A549 (cell line): ENCODE measurements at regions not wholly inside any gene's neighbourhood (a gene's known extent, or its start where the extent isn't known, plus 50 kb on each side); places are given as distances from the start of the nearest gene placed in this dataset.

Source experiments
- ATAC-seq, 2 experiments: fragments of 200-7000 bp in 1 of 2; fragments of >200 bp in 1 of 2; cut with Nextera tagmentation in 1 of 2; cut with Tn5 transposase in 1 of 2; 3 replicates each; pipeline versions ENCODE4 v1.8.0 to v1.9.1; 2018 to 2020; ENCODE audit warnings: mild to moderate bottlenecking in 1 of 2, moderate library complexity in 1 of 2
- CTCF ChIA-PET: fragments of 300-600 bp; sonication (Branson Sonifier 250); formaldehyde crosslinking; extraction: SDS; loops from one replicate; lab custom pipeline; 2021; ENCODE audit warnings: antibody characterized with exemption, inconsistent platforms; lab: Yijun Ruan, JAX
- POLR2A ChIA-PET: fragments of 350-600 bp; formaldehyde crosslinking; extraction: SDS; loops from one replicate; lab custom pipeline; 2021; ENCODE audit warnings: antibody characterized with exemption, inconsistent platforms; lab: Yijun Ruan, JAX
- DNase-seq, 2 experiments: peaks; one replicate each; pipeline versions ENCODE4 v3.0.0 to v3.0.0-alpha.2; 2011 to 2016; ENCODE audit warnings: low read depth in 1 of 2, low spot score in 1 of 2
- FAIRE-seq: peaks from 2 replicates; lab custom pipeline; 2011; peaks lifted over from hg19 to GRCh38; lab: Jason Lieb, UNC
- H3K27ac ChIP-seq, 2 experiments: fragments of >200 bp; sonication (Bioruptor Twin); formaldehyde crosslinking; 3 replicates each; pipeline ENCODE4 v1.5.1; 2016 to 2017
- H3K4me1 ChIP-seq: fragments of >200 bp; sonication (Bioruptor Twin); formaldehyde crosslinking; 3 replicates; pipeline ENCODE4 v1.6.1; 2016
- H3K4me2 ChIP-seq: fragments of >200 bp; sonication (Bioruptor Twin); formaldehyde crosslinking; 3 replicates; pipeline ENCODE4 v1.6.1; 2016
- H3K4me3 ChIP-seq: fragments of >200 bp; sonication (Bioruptor Twin); formaldehyde crosslinking; 3 replicates; pipeline ENCODE4 v1.5.1; 2016
- H3K9me3 ChIP-seq: fragments of >200 bp; sonication (Bioruptor Twin); formaldehyde crosslinking; 3 replicates; pipeline ENCODE4 v1.6.1; 2016
- BHLHE40 ChIP-seq: IDR thresholded peaks from 2 replicates; pipeline ENCODE4 v1.6.1; 2012; ENCODE audit warnings: low read depth, low read length, inconsistent platforms
- CBX2 ChIP-seq: fragments of 200-600 bp; sonication (generic); IDR thresholded peaks from 2 replicates; pipeline ENCODE4 v1.6.1; 2016; ENCODE audit warnings: low read depth, mild to moderate bottlenecking, borderline replicate concordance
- CBX8 ChIP-seq: fragments of 200-600 bp; sonication (generic); IDR thresholded peaks from 2 replicates; pipeline ENCODE4 v1.6.1; 2016
- CEBPB ChIP-seq, 2 experiments: fragments of >200 bp in 1 of 2; sonication (Bioruptor Twin) in 1 of 2; formaldehyde crosslinking in 1 of 2; IDR thresholded peaks; 2 replicates each; pipeline ENCODE4 v1.6.1; 2012 to 2016
- EHF ChIP-seq: fragments of 250-450 bp; sonication (Bioruptor Pico); IDR thresholded peaks from 2 replicates; pipeline ENCODE4 v1.5.0; 2020; ENCODE audit warnings: mild to moderate bottlenecking
- ESRRA ChIP-seq: fragments of 150-350 bp; IDR thresholded peaks from 2 replicates; pipeline ENCODE4 v1.6.1; 2014; ENCODE audit warnings: mild to moderate bottlenecking, low read length, borderline replicate concordance
- HEYL ChIP-seq: fragments of 250-450 bp; sonication (Bioruptor Pico); IDR thresholded peaks from 2 replicates; pipeline ENCODE4 v1.8.0; 2021; ENCODE audit warnings: mild to moderate bottlenecking, moderate library complexity
- HOXA7 ChIP-seq: fragments of 250-450 bp; sonication (Bioruptor Pico); IDR thresholded peaks from 2 replicates; pipeline ENCODE4 v1.5.0; 2020; ENCODE audit warnings: mild to moderate bottlenecking, moderate library complexity
- JUN ChIP-seq, 2 experiments: fragments of >200 bp; sonication (Bioruptor Twin); formaldehyde crosslinking; IDR thresholded peaks; 2 replicates in 1 of 2; 3 replicates in 1 of 2; pipeline ENCODE4 v1.6.1; 2016 to 2017
- KDM1A ChIP-seq: fragments of 200-600 bp; sonication (generic); IDR thresholded peaks from 2 replicates; pipeline ENCODE4 v1.6.1; 2016; ENCODE audit warnings: low read depth, mild to moderate bottlenecking
- MAFK ChIP-seq: fragments of 450-650 bp; IDR thresholded peaks from 2 replicates; pipeline ENCODE4 v1.6.1; 2014; ENCODE audit not compliant: partially characterized antibody
- NFE2L2 ChIP-seq: fragments of 150-350 bp; conservative IDR thresholded peaks from 2 replicates; pipeline ENCODE4 v1.6.1; 2014; ENCODE audit warnings: low read length
- NPAS2 ChIP-seq: fragments of 250-450 bp; sonication (Bioruptor Pico); IDR thresholded peaks from 2 replicates; pipeline ENCODE4 v1.8.0; 2022; ENCODE audit warnings: mild to moderate bottlenecking, moderate library complexity, borderline replicate concordance
- PHF8 ChIP-seq: fragments of 200-600 bp; sonication (generic); IDR thresholded peaks from 2 replicates; pipeline ENCODE4 v1.6.1; 2016; ENCODE audit warnings: low read depth, mild to moderate bottlenecking, antibody characterized with exemption, moderate library complexity, borderline replicate concordance
- POLR2AphosphoS2 ChIP-seq: conservative IDR thresholded peaks from 2 replicates; pipeline ENCODE4 v1.6.1; 2012; ENCODE audit warnings: low read length, improper control_type of control experiment, inconsistent platforms
- RAD21 ChIP-seq, 2 experiments: fragments of >200 bp in 1 of 2; sonication (Bioruptor Twin) in 1 of 2; formaldehyde crosslinking in 1 of 2; IDR thresholded peaks in 1 of 2; conservative IDR thresholded peaks in 1 of 2; 2 replicates in 1 of 2; 3 replicates in 1 of 2; pipeline ENCODE4 v1.6.1; 2012 to 2018; ENCODE audit warnings: inconsistent platforms in 1 of 2
- RFX5 ChIP-seq: fragments of 450-650 bp; IDR thresholded peaks from 2 replicates; pipeline ENCODE4 v1.7.1; 2014; ENCODE audit warnings: antibody characterized with exemption, mild to moderate bottlenecking, moderate library complexity
- RNF2 ChIP-seq: fragments of 200-600 bp; sonication (generic); IDR thresholded peaks from 2 replicates; pipeline ENCODE4 v1.6.1; 2016; ENCODE audit warnings: low read depth, mild to moderate bottlenecking, antibody characterized with exemption, moderate library complexity, borderline replicate concordance
- SMC3 ChIP-seq: fragments of >200 bp; sonication (Bioruptor Twin); formaldehyde crosslinking; IDR thresholded peaks from 3 replicates; pipeline ENCODE4 v1.6.1; 2018; ENCODE audit warnings: inconsistent platforms
- TFCP2L1 ChIP-seq: fragments of 250-450 bp; sonication (Bioruptor Pico); IDR thresholded peaks from 2 replicates; pipeline ENCODE4 v1.5.0; 2021; ENCODE audit warnings: mild to moderate bottlenecking
- TP53 ChIP-seq: fragments of 250-450 bp; sonication (Bioruptor Pico); IDR thresholded peaks from 2 replicates; pipeline ENCODE4 v1.5.0; 2021; ENCODE audit warnings: mild to moderate bottlenecking, moderate library complexity
- ZFP36 ChIP-seq: fragments of 450-650 bp; IDR thresholded peaks from 2 replicates; pipeline ENCODE4 v1.6.1; 2014; ENCODE audit warnings: borderline replicate concordance; ENCODE audit not compliant: partially characterized antibody
- ZNF302 ChIP-seq: fragments of 250-450 bp; sonication (Bioruptor Pico); IDR thresholded peaks from 2 replicates; pipeline ENCODE4 v1.9.0; 2021; ENCODE audit warnings: inconsistent platforms, mild to moderate bottlenecking, moderate library complexity
- WGBS: methylation state at CpG from one replicate; pipeline ENCODE4 v1.1.6; 2017; ENCODE audit errors: missing lambda C conversion rate; 5-methylcytosine and 5-hydroxymethylcytosine counted together
- TF ChIP-seq, protein P1 (sequence below): IDR thresholded peaks from 2 replicates; pipeline ENCODE4 v1.6.1; 2012
- TF ChIP-seq, protein P2 (sequence below): fragments of 250-450 bp; sonication (Bioruptor Pico); IDR thresholded peaks from 2 replicates; pipeline ENCODE4 v1.5.0; 2021; ENCODE audit warnings: mild to moderate bottlenecking, moderate library complexity, borderline replicate concordance
- TF ChIP-seq, protein P3 (sequence below): fragments of 200-600 bp; sonication (generic); IDR thresholded peaks from 2 replicates; pipeline ENCODE4 v1.6.1; 2016; ENCODE audit warnings: antibody characterized with exemption, mild to moderate bottlenecking, moderate library complexity
- TF ChIP-seq, protein P4 (sequence below): IDR thresholded peaks from 2 replicates; pipeline ENCODE4 v1.6.1; 2012; ENCODE audit warnings: low read depth, borderline replicate concordance
- TF ChIP-seq, protein P5 (sequence below): fragments of >200 bp; sonication (Bioruptor Twin); formaldehyde crosslinking; IDR thresholded peaks from 3 replicates; pipeline ENCODE4 v1.6.1; 2016

DNA sequence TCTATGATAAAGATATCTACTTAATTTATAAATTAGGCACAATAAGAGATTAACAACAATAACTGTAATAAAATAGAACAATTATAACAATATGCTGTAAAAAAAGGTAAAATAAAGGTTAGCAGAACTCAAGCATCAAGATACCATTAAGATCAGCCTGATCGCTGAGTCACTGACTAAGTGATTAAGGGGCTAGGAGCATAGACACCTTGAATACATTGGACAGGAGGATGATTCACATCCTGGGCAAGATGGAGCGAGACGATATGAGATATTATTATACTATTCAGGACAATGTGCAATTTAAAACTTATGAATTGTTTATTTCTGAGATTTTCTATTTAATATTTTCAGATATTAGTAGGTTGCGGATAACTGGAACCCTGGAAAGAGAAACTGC, 1277.8 kb upstream of the ZEB2 start:
- Histone ChIP-seq H3K27ac (no peak overlapping the region), H3K4me3 (no peak overlapping the region), H3K9me3 (no peaks in the 10 kb centered on the region), H3K4me1 (peaks cover 19% of the 10 kb centered on the region), H3K4me2 (no peak overlapping the region)
- WGBS, result 85% methylated on average over 4 of the region's 4 CpGs
- DNase-seq (no peak), FAIRE-seq (no peak), ATAC-seq (no peak)
- TF ChIP-seq PHF8 (no peak), ZFP36 (no peak), JUN (IDR thresholded peaks at IDR 0.05) (no peak), RAD21 (conservative IDR thresholded peaks at IDR 0.05 in 1 of 2, IDR thresholded peaks at IDR 0.05 in 1 of 2) (no peak), SMC3 (no peak), BHLHE40 (no peak), ESRRA (no peak), POLR2AphosphoS2 (no peak), RNF2 (no peak), NFE2L2 (no peak), NPAS2 (CRISPR knock-in tag) (no peak), KDM1A (no peak), MAFK (no peak), TFCP2L1 (CRISPR knock-in tag) (no peak), CBX8 (no peak)
- TF ChIP-seq, protein P1, sequence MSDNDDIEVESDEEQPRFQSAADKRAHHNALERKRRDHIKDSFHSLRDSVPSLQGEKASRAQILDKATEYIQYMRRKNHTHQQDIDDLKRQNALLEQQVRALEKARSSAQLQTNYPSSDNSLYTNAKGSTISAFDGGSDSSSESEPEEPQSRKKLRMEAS, result no peak
- TF ChIP-seq, protein P2, sequence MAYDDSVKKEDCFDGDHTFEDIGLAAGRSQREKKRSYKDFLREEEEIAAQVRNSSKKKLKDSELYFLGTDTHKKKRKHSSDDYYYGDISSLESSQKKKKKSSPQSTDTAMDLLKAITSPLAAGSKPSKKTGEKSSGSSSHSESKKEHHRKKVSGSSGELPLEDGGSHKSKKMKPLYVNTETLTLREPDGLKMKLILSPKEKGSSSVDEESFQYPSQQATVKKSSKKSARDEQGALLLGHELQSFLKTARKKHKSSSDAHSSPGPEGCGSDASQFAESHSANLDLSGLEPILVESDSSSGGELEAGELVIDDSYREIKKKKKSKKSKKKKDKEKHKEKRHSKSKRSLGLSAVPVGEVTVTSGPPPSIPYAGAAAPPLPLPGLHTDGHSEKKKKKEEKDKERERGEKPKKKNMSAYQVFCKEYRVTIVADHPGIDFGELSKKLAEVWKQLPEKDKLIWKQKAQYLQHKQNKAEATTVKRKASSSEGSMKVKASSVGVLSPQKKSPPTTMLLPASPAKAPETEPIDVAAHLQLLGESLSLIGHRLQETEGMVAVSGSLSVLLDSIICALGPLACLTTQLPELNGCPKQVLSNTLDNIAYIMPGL (CRISPR knock-in tag), result no peak
- TF ChIP-seq, protein P3, sequence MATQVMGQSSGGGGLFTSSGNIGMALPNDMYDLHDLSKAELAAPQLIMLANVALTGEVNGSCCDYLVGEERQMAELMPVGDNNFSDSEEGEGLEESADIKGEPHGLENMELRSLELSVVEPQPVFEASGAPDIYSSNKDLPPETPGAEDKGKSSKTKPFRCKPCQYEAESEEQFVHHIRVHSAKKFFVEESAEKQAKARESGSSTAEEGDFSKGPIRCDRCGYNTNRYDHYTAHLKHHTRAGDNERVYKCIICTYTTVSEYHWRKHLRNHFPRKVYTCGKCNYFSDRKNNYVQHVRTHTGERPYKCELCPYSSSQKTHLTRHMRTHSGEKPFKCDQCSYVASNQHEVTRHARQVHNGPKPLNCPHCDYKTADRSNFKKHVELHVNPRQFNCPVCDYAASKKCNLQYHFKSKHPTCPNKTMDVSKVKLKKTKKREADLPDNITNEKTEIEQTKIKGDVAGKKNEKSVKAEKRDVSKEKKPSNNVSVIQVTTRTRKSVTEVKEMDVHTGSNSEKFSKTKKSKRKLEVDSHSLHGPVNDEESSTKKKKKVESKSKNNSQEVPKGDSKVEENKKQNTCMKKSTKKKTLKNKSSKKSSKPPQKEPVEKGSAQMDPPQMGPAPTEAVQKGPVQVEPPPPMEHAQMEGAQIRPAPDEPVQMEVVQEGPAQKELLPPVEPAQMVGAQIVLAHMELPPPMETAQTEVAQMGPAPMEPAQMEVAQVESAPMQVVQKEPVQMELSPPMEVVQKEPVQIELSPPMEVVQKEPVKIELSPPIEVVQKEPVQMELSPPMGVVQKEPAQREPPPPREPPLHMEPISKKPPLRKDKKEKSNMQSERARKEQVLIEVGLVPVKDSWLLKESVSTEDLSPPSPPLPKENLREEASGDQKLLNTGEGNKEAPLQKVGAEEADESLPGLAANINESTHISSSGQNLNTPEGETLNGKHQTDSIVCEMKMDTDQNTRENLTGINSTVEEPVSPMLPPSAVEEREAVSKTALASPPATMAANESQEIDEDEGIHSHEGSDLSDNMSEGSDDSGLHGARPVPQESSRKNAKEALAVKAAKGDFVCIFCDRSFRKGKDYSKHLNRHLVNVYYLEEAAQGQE, result no peak
- ChIA-PET POLR2A (no interaction called here), CTCF (interaction anchor here (0.7 kb wide), 1 partner anchor 19 kb away, joined by 4 read pairs; no protein-coding TSS in a partner anchor)

DNA sequence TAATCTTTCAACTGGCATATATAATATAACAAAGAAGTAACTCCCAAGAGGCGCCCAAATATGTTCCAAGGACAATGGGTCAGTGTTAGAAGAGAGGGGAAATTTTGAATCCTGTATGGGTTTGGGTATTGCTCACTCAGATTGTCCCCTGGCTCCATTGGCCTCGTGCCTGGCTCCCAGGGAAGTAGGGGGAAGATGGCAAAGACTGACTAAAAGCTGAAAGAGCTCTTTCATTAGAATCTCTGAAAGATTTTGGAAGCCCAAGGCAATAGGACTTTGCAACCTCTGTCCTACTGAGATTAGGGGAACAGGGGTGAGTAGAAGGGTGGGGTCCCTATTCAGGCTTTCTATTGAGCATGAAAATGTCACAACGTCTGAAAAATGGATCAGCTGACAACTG, 1272.8 kb upstream of the ZEB2 start:
- WGBS, result 18% methylated on average over 3 of the region's 3 CpGs
- no peak overlapping the region for H3K27ac ChIP-seq
- FAIRE-seq (no peak), ATAC-seq (no peak), DNase-seq (no peak)
- TF ChIP-seq RFX5, result no peak
- TF ChIP-seq TP53 (CRISPR knock-in tag), result no peak
- no peak for TF ChIP-seq BHLHE40
- no peak for TF ChIP-seq ZNF302 (CRISPR knock-in tag)
- TF ChIP-seq POLR2AphosphoS2, result no peak
- TF ChIP-seq, protein P2 (CRISPR knock-in tag), result no peak
- TF ChIP-seq HEYL (CRISPR knock-in tag), result no peak
- TF ChIP-seq EHF (CRISPR knock-in tag), result no peak
- TF ChIP-seq CEBPB (IDR thresholded peaks at IDR 0.05), result no peak
- TF ChIP-seq HOXA7, result no peak
- no peak for TF ChIP-seq RNF2
- no peak for TF ChIP-seq CBX2
- TF ChIP-seq PHF8, result no peak
- no peak for TF ChIP-seq MAFK
- TF ChIP-seq, protein P4, sequence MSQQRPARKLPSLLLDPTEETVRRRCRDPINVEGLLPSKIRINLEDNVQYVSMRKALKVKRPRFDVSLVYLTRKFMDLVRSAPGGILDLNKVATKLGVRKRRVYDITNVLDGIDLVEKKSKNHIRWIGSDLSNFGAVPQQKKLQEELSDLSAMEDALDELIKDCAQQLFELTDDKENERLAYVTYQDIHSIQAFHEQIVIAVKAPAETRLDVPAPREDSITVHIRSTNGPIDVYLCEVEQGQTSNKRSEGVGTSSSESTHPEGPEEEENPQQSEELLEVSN, result no peak
- TF ChIP-seq, protein P5, sequence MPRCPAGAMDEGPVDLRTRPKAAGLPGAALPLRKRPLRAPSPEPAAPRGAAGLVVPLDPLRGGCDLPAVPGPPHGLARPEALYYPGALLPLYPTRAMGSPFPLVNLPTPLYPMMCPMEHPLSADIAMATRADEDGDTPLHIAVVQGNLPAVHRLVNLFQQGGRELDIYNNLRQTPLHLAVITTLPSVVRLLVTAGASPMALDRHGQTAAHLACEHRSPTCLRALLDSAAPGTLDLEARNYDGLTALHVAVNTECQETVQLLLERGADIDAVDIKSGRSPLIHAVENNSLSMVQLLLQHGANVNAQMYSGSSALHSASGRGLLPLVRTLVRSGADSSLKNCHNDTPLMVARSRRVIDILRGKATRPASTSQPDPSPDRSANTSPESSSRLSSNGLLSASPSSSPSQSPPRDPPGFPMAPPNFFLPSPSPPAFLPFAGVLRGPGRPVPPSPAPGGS, result no peak
- H3K4me1 ChIP-seq, result no peaks in the 10 kb centered on the region; the same call in 2 of the 3 replicates
- no peak overlapping the region for H3K4me2 ChIP-seq
- no peak overlapping the region for H3K4me3 ChIP-seq
- POLR2A ChIA-PET, result no interaction called here
- CTCF ChIA-PET, result interaction anchor here (0.5 kb wide), 1 partner anchor 20 kb away, joined by 3 read pairs; no protein-coding TSS in a partner anchor
- H3K9me3 ChIP-seq, result no peaks in the 10 kb centered on the region
